ENCODE measurements at regions not wholly inside any gene's neighbourhood (a gene's known extent, or its start where the extent isn't known, plus 50 kb on each side); places are given as distances from the start of the nearest gene placed in this dataset.

DNA sequence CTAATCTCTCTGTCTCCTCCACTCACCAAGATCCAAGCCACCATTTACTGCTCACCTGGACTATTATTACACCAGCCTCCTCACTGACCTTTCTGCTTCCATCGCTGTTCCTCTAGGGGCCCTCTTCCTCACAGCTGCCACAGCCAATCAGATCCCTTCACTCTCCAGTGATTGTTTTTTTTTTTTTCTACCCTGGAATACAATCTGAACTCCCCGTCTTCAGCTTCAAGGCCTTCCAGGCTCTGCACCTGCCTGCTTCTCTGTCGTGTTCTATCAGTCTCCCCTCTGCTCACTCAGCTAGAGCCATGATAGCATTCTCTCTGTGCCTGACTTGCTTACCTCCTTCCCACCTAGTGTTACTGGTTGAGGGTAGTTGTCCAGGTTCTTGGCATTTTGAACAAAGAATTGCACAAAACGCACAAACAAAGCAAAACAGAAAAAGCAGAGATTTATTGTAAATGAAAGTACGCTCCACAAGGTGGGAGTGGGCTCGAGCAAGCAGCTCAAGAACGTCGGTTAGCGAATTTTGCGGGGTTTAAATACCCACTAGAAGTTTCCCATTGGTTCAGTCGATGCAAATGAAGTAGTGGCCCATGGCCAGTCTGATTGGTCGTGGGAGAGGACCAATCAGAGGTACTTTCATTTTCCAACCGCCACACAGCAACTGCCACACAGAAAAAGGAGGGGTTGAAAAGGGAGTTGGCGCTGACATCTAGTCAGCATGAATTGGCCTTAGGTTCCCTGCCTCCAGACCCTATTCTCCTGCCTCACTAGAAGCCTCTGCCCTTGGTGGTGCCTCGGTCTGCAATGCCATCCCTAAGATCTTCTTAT, 188.9 kb downstream of the TLE3 start:
- H2AFZ ChIP-seq (replicated peaks; ENCODE audit: low read length, poor library complexity): no peak overlapping the region
- H3K23ac ChIP-seq (ENCODE audit: low read depth, low read length): no peak overlapping the region
- H2BK5ac ChIP-seq (ENCODE audit: low read depth, low read length, poor library complexity, severe bottlenecking): no peak overlapping the region
- no peak overlapping the region for H3K27ac ChIP-seq (ENCODE audit: insufficient read depth, low read length)
- DNase-seq (no peak), ATAC-seq (ENCODE audit: low read depth) (no peak)
- no peak overlapping the region for H2BK20ac ChIP-seq (ENCODE audit: low read depth, low read length)
- ChIA-PET POLR2A (ENCODE audit: unreplicated experiment) (no interaction called here), CTCF (no interaction called here)
- H2BK120ac ChIP-seq (ENCODE audit: low read depth, low read length): no peak overlapping the region
- peaks cover 42% of the 10 kb centered on the region for H3K27me3 ChIP-seq (ENCODE audit: control insufficient read depth, insufficient read depth, low read length)
- H4K91ac ChIP-seq (ENCODE audit: insufficient read depth, low read depth, low read length): no peak overlapping the region
- H3K4me2 ChIP-seq (ENCODE audit: low read depth, low read length): no peak overlapping the region
- H3K36me3 ChIP-seq (ENCODE audit: control insufficient read depth, insufficient read depth, low read length): no peaks in the 10 kb centered on the region
- TF ChIP-seq, protein P1, sequence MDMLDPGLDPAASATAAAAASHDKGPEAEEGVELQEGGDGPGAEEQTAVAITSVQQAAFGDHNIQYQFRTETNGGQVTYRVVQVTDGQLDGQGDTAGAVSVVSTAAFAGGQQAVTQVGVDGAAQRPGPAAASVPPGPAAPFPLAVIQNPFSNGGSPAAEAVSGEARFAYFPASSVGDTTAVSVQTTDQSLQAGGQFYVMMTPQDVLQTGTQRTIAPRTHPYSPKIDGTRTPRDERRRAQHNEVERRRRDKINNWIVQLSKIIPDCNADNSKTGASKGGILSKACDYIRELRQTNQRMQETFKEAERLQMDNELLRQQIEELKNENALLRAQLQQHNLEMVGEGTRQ (IDR thresholded peaks at IDR 0.05; ENCODE audit: low read depth, low read length): no peak
- TF ChIP-seq MAFK (IDR thresholded peaks at IDR 0.05; ENCODE audit: low read depth, low read length): no peak
- no peak for TF ChIP-seq FOS (IDR thresholded peaks at IDR 0.05; ENCODE audit: low read depth, low read length)
- no peak overlapping the region for H4K8ac ChIP-seq (ENCODE audit: low read depth in 2 of 2, low read length in 2 of 2)
- H2AK9ac ChIP-seq (replicated peaks; ENCODE audit: low read depth, low read length, poor library complexity): no peak overlapping the region
- H3K14ac ChIP-seq (replicated peaks; ENCODE audit: low read depth, low read length): no peak overlapping the region
- in situ Hi-C loops (cut with MboI; ENCODE audit: low sequenced_read_pairs) (no loop called here), dilution Hi-C loops (cut with HindIII; ENCODE audit: low sequenced_read_pairs, unreplicated experiment) (no loop called here), intact Hi-C loops (cut with micrococcal nuclease) (no loop called here)
- no peak overlapping the region for H3K4me3 ChIP-seq (ENCODE audit: insufficient read depth, low read depth, low read length)
- peaks cover 3% of the 10 kb centered on the region; the same call in 1 of the 2 replicates for H3K9me3 ChIP-seq (ENCODE audit: control insufficient read depth, insufficient read depth, low read length)
- H4K20me1 ChIP-seq (ENCODE audit: insufficient read depth, low read length): no peaks in the 10 kb centered on the region
- H3K9ac ChIP-seq (ENCODE audit: low read depth, low read length): no peak overlapping the region
- no peak overlapping the region for H2AK5ac ChIP-seq (ENCODE audit: low read depth, low read length)
- H4K5ac ChIP-seq (ENCODE audit: low read depth, low read length): no peak overlapping the region
- no peak overlapping the region for H2BK15ac ChIP-seq (ENCODE audit: low read depth, low read length)
- no peaks in the 10 kb centered on the region for H3K9me1 ChIP-seq (ENCODE audit: insufficient read depth, low read length)
- H3K4ac ChIP-seq (ENCODE audit: low read depth, low read length): no peak overlapping the region
- peaks cover 6% of the 10 kb centered on the region for H3K4me1 ChIP-seq (ENCODE audit: control insufficient read depth, insufficient read depth, low read length)
- 90% methylated on average over 3 of the region's 15 CpGs; no CpG with 5 or more reads in 1 of the 2 experiments for WGBS, 2 experiments (ENCODE audit: extremely low coverage in 2 of 2, insufficient read length in 1 of 2)
- no TSS peak for BruUV-seq (replicated peaks)
- no peak overlapping the region for H3K56ac ChIP-seq (ENCODE audit: extremely low read depth, insufficient read depth, low read length)
- no peak overlapping the region for H3K18ac ChIP-seq (ENCODE audit: low read depth, low read length)
- no peaks in the 10 kb centered on the region for H3K79me1 ChIP-seq (ENCODE audit: low read depth in 1 of 2, low read length in 2 of 2)
